Right lobe of liver (tissue), 6 donors: ENCODE measurements at regions not wholly inside any gene's neighbourhood (a gene's known extent, or its start where the extent isn't known, plus 50 kb on each side); places are given as distances from the start of the nearest gene placed in this dataset.
"Not testable (repeated sequence)": the region's sequence is repeated elsewhere in the genome, so short reads cannot be mapped to it uniquely, and the experiment has no call there.

Source experiments
- ATAC-seq, 4 donors: fragments of 200-7000 bp; cut with Tn5 transposase; one replicate each; pipeline ENCODE4 v1.9.1; 2020; ENCODE audit warnings: mild to moderate bottlenecking in 4 of 4, moderate library complexity in 4 of 4
- DNase-seq, 3 donors: peaks; one replicate each; pipeline ENCODE4 v3.0.0-alpha.2; 2020
- H3K27ac ChIP-seq, 3 donors: fragments of 200-600 bp; one replicate each; pipeline ENCODE4 v1.8.0; 2022
- H3K27me3 ChIP-seq, 2 donors: fragments of 200-600 bp; one replicate each; pipeline ENCODE4 v1.8.0; 2022
- H3K36me3 ChIP-seq, 4 donors: fragments of 200-600 bp; sonication (generic) in 1 of 4; one replicate each; pipeline versions ENCODE4 v1.5.1 to v1.8.0; 2017 to 2022; ENCODE audit warnings: control low read depth in 1 of 4
- H3K4me1 ChIP-seq, 4 donors: fragments of 200-600 bp; sonication (generic) in 1 of 4; one replicate each; pipeline versions ENCODE4 v1.5.1 to v1.8.0; 2017 to 2022; ENCODE audit warnings: control low read depth in 1 of 4
- H3K4me3 ChIP-seq, 3 donors: fragments of 200-600 bp; one replicate each; pipeline ENCODE4 v1.8.0; 2022
- H3K9me3 ChIP-seq, 4 donors: fragments of 200-600 bp; sonication (generic) in 1 of 4; one replicate each; pipeline versions ENCODE4 v1.5.1 to v1.8.0; 2017 to 2022; ENCODE audit warnings: control low read depth in 1 of 4
- CTCF ChIP-seq, 4 donors: fragments of 200-600 bp in 3 of 4; fragments of 450-650 bp in 1 of 4; IDR thresholded peaks; one replicate each; pipeline versions ENCODE4 v1.5.1 to v1.8.0; 2016 to 2022; ENCODE audit warnings: antibody characterized with exemption in 4 of 4, mild to moderate bottlenecking in 2 of 4
- POLR2A ChIP-seq: fragments of 450-650 bp; IDR thresholded peaks from one replicate; pipeline ENCODE4 v1.6.1; 2017; ENCODE audit warnings: antibody characterized with exemption, mild to moderate bottlenecking
- WGBS: methylation state at CpG from one replicate; pipeline ENCODE4 v1.1.6; 2018; ENCODE audit warnings: low coverage, low lambda C conversion rate; ENCODE audit not compliant: insufficient coverage; ENCODE audit errors: missing lambda C conversion rate; 5-methylcytosine and 5-hydroxymethylcytosine counted together
- intact Hi-C, 2 donors: fragments of 100-400 bp; cut with DNase I; formaldehyde crosslinking; loops; one replicate each; pipeline versions ENCODE4 v1.11.2 to v1.14.1; 2022
- donor health status: DM: no; HTN: yes; CAD: no.
- donor health status: DM: no; HTN: no; CAD: no.
- donor health status: DM: no; HTN: no; CAD: no.
- donor health status: DM: no; HTN: yes; CAD: no.
- donor health status: DM: no; HTN: yes; CAD: no.

GRCh38 chr6:4420160-4420865 is 284.9 kb upstream of the ECI2 start:
- no peak for TF ChIP-seq CTCF (IDR thresholded peaks at IDR 0.05)
- no peak for TF ChIP-seq POLR2A
- H3K27me3 ChIP-seq = no peaks in the 10 kb centered on the region
- H3K27ac ChIP-seq = no peak overlapping the region
- H3K4me1 ChIP-seq = no peaks in the 10 kb centered on the region
- 54% methylated on average over 4 of the region's 4 CpGs for WGBS
- H3K9me3 ChIP-seq = no peaks in the 10 kb centered on the region
- intact Hi-C loops = no loop called here
- ATAC-seq = no peak
- DNase-seq = no peak
- no peak overlapping the region for H3K4me3 ChIP-seq
- no peaks in the 10 kb centered on the region for H3K36me3 ChIP-seq

GRCh38 chr6:4415549-4415948 is 280.2 kb upstream of the ECI2 start:
- DNase-seq (no peak), ATAC-seq (no peak)
- no peak for TF ChIP-seq CTCF (IDR thresholded peaks at IDR 0.05)
- no peak for TF ChIP-seq POLR2A
- Histone ChIP-seq H3K9me3 (no peaks in the 10 kb centered on the region), H3K27ac (no peak overlapping the region), H3K36me3 (no peaks in the 10 kb centered on the region), H3K27me3 (no peaks in the 10 kb centered on the region), H3K4me3 (no peak overlapping the region), H3K4me1 (no peaks in the 10 kb centered on the region)
- WGBS = 0% methylated on average over 1 of the region's 1 CpG
- intact Hi-C loops = no loop called here

GRCh38 chr6:4414078-4414477 is 278.7 kb upstream of the ECI2 start:
- H3K27ac ChIP-seq, H3K4me1 ChIP-seq, H3K36me3 ChIP-seq, DNase-seq, H3K4me3 ChIP-seq, intact Hi-C loops, H3K9me3 ChIP-seq, H3K27me3 ChIP-seq, ATAC-seq: not testable (repeated sequence)
- WGBS = 46% methylated on average over 3 of the region's 6 CpGs

GRCh38 chr6:4413073-4413472 is 277.7 kb upstream of the ECI2 start:
- Histone ChIP-seq H3K27me3 (no peaks in the 10 kb centered on the region), H3K36me3 (no peaks in the 10 kb centered on the region), H3K27ac (no peak overlapping the region), H3K9me3 (no peaks in the 10 kb centered on the region), H3K4me3 (no peak overlapping the region), H3K4me1 (no peaks in the 10 kb centered on the region)
- 39% methylated on average over 2 of the region's 3 CpGs for WGBS
- ATAC-seq = no peak
- TF ChIP-seq POLR2A (no peak), CTCF (IDR thresholded peaks at IDR 0.05) (no peak)
- intact Hi-C loops = no loop called here
- no peak for DNase-seq

- WGBS = 72% methylated on average over 2 of the region's 2 CpGs
- no peak overlapping the region for H3K27ac ChIP-seq
- H3K4me3 ChIP-seq = no peak overlapping the region
- H3K36me3 ChIP-seq = no peaks in the 10 kb centered on the region
- no peaks in the 10 kb centered on the region for H3K4me1 ChIP-seq
- no peaks in the 10 kb centered on the region for H3K27me3 ChIP-seq
- intact Hi-C loops = no loop called here
- ATAC-seq (no peak), DNase-seq (no peak)
- no peaks in the 10 kb centered on the region for H3K9me3 ChIP-seq
- no peak for TF ChIP-seq POLR2A
- no peak for TF ChIP-seq CTCF (IDR thresholded peaks at IDR 0.05)
Observed at GRCh38 chr6:4412488-4412887, 277.1 kb upstream of the ECI2 start.
